ENCODE measurements at regions not wholly inside any gene's neighbourhood (a gene's known extent, or its start where the extent isn't known, plus 50 kb on each side); places are given as distances from the start of the nearest gene placed in this dataset.

DNA sequence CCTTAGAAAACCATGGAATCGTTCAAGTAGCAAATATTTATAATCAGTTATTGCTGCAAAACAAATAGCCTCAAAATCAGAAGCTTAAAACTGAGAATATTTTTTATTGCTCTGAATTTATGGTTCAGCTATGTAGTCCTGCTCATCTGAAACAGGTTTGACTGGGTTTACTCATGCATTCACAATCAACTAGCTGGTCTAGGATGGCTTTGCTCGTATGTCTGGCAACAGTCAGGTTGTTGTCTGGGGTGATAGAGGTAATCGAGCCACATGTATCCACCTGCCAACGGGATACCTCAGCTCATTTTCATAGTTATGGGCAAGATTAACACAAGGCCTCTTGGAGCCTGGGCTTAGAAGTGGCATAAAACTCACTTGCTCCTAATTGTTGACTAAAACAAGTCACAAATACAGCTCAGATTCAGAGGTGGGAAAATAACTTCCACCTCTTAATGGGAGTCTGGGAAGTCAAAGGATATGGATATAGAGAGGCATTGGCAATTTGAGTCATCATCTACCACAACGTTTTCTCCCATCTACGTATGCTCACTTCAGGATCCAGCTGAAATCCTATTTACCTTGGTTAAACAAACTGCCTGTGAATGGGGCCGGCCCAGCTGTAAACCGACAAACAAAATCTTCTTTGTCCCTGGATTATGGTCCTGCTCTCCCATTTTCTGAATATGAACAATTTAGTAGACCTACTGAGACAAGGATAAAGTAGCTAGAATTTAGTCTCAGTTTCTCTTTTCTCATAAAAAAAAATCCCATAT is 54.5 kb upstream of the TENT5A start:
- no peak for DNase-seq (ENCODE audit: low spot score)
- TF ChIP-seq, protein P1, sequence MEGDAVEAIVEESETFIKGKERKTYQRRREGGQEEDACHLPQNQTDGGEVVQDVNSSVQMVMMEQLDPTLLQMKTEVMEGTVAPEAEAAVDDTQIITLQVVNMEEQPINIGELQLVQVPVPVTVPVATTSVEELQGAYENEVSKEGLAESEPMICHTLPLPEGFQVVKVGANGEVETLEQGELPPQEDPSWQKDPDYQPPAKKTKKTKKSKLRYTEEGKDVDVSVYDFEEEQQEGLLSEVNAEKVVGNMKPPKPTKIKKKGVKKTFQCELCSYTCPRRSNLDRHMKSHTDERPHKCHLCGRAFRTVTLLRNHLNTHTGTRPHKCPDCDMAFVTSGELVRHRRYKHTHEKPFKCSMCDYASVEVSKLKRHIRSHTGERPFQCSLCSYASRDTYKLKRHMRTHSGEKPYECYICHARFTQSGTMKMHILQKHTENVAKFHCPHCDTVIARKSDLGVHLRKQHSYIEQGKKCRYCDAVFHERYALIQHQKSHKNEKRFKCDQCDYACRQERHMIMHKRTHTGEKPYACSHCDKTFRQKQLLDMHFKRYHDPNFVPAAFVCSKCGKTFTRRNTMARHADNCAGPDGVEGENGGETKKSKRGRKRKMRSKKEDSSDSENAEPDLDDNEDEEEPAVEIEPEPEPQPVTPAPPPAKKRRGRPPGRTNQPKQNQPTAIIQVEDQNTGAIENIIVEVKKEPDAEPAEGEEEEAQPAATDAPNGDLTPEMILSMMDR (IDR thresholded peaks at IDR 0.05; ENCODE audit: extremely low read depth, insufficient read depth, missing control alignments): no peak
- in situ Hi-C loops (cut with MboI; ENCODE audit: low pct_unique_long_range_greater_than_20kb, low sequenced_read_pairs, unreplicated experiment): no loop called here

DNA sequence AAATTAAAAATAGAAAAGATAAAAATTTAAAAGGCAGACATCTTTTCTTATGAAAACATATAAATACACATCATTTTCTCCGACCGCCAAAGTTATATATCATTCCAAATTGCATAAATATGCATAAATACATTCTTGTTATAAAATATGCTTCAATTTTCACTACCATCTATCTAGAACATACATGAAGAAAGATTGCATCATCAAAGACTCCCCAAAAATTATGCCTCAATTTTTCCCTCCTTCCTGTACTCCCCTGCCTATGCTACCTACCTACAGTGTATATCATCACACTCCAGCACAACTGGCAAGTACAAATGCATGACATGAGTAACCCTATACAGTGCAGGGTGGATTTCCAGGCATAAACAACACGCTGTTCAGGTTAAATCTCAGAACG is 49.9 kb upstream of the TENT5A start:
- in situ Hi-C loops (cut with MboI; ENCODE audit: low pct_unique_long_range_greater_than_20kb, low sequenced_read_pairs, unreplicated experiment): no loop called here

More for the DNA sequence above, 49.9 kb upstream of the TENT5A start:
- TF ChIP-seq, protein P1 (IDR thresholded peaks at IDR 0.05; ENCODE audit: extremely low read depth, insufficient read depth, missing control alignments): no peak
- DNase-seq (ENCODE audit: low spot score): no peak
